ENCODE measurements at regions not wholly inside any gene's neighbourhood (a gene's known extent, or its start where the extent isn't known, plus 50 kb on each side); places are given as distances from the start of the nearest gene placed in this dataset.

- Histone ChIP-seq H3K4me3 (replicated peaks in 1 of 2; ENCODE audit: low read depth in 1 of 2, low read length in 2 of 2) (no peak overlapping the region), H3K27ac (ENCODE audit: low read depth, low read length) (no peak overlapping the region), H3K27me3 (ENCODE audit: insufficient read depth, low read length) (no peaks in the 10 kb centered on the region), H3K9me2 (ENCODE audit: insufficient read depth) (no peaks in the 10 kb centered on the region), H3K36me3 (ENCODE audit: control insufficient read depth in 1 of 2, insufficient read depth in 2 of 2, low read length in 2 of 2) (no peaks in the 10 kb centered on the region), H3K9ac (ENCODE audit: low read length) (no peak overlapping the region), H3K4me2 (ENCODE audit: low read length) (no peak overlapping the region), H3K79me2 (ENCODE audit: insufficient read depth, low read length) (no peaks in the 10 kb centered on the region), H4K20me1 (ENCODE audit: insufficient read depth) (no peaks in the 10 kb centered on the region), H3K4me1 (ENCODE audit: control insufficient read depth in 1 of 2, insufficient read depth in 2 of 2, low read length in 2 of 2) (no peaks in the 10 kb centered on the region), H2AFZ (ENCODE audit: low read depth, low read length, poor library complexity, severe bottlenecking) (no peak overlapping the region), H3K9me3 (ENCODE audit: control insufficient read depth in 1 of 2, insufficient read depth in 1 of 2, low read depth in 1 of 2, low read length in 2 of 2) (no peaks in the 10 kb centered on the region)
- ATAC-seq (no peak), DNase-seq (ENCODE audit: low read depth, low spot score) (no peak)
- ChIA-PET CTCF (no interaction called here), POLR2A (no interaction called here), RAD21 (ENCODE audit: low non-redundant PET in 1 of 2, low total read pairs in 2 of 2, uncharacterized antibody in 2 of 2, unreplicated experiment in 2 of 2) (no interaction called here)
- no TSS peak for BruUV-seq (replicated peaks)
- intact Hi-C loops (cut with micrococcal nuclease): no loop called here
- TF ChIP-seq REST (IDR thresholded peaks at IDR 0.05; ENCODE audit: low read depth) (no peak), ZFX (IDR thresholded peaks at IDR 0.05) (no peak), SIN3A (IDR thresholded peaks at IDR 0.05; ENCODE audit: low read depth) (no peak), ELF1 (IDR thresholded peaks at IDR 0.05; ENCODE audit: borderline replicate concordance, low read depth) (no peak), SRF (IDR thresholded peaks at IDR 0.05; ENCODE audit: low read depth) (no peak), CBX3 (IDR thresholded peaks at IDR 0.05; ENCODE audit: low read depth) (no peak), YY1 (IDR thresholded peaks at IDR 0.05; ENCODE audit: extremely low read depth, insufficient replicate concordance, low read depth, low read length) (no peak), FOSL1 (IDR thresholded peaks at IDR 0.05; ENCODE audit: low read depth) (no peak), RAD21 (IDR thresholded peaks at IDR 0.05; ENCODE audit: low read depth) (no peak), JUND (IDR thresholded peaks at IDR 0.05) (no peak), POLR2A (IDR thresholded peaks at IDR 0.05; ENCODE audit: borderline replicate concordance, extremely low read depth, insufficient read depth, insufficient read length) (no peak), MAX (IDR thresholded peaks at IDR 0.05) (no peak)
Measured at GRCh38 chr5:124034963-124035362, 523.0 kb downstream of the CSNK1G3 start.

Data from HCT116 (cell line).